Left ventricle myocardium inferior (tissue), 1 donor: ENCODE measurements at regions not wholly inside any gene's neighbourhood (a gene's known extent, or its start where the extent isn't known, plus 50 kb on each side); places are given as distances from the start of the nearest gene placed in this dataset.

ENCODE experiments used
- DNase-seq: peaks from one replicate; pipeline ENCODE4 v3.0.0-alpha.2; 2020
- H3K27ac ChIP-seq: fragments of 200-600 bp; replicated peaks from 2 replicates; pipeline ENCODE4 v1.8.0; 2021
- H3K27me3 ChIP-seq: fragments of 200-600 bp; 2 replicates; pipeline ENCODE4 v1.8.0; 2021; ENCODE audit warnings: low read depth
- H3K36me3 ChIP-seq: fragments of 200-600 bp; 2 replicates; pipeline ENCODE4 v1.8.0; 2021
- H3K4me1 ChIP-seq: fragments of 200-600 bp; 2 replicates; pipeline ENCODE4 v1.8.0; 2021
- H3K4me3 ChIP-seq: fragments of 200-600 bp; 2 replicates; pipeline ENCODE4 v1.8.0; 2021; ENCODE audit warnings: mild to moderate bottlenecking, moderate library complexity
- H3K9me3 ChIP-seq: fragments of 200-600 bp; replicated peaks from 2 replicates; pipeline ENCODE4 v1.8.0; 2021
- intact Hi-C: fragments of 100-400 bp; cut with micrococcal nuclease; formaldehyde crosslinking; loops from one replicate; pipeline ENCODE4 v1.11.0; 2022
- TF ChIP-seq, protein P1 (sequence below): fragments of 200-600 bp; IDR thresholded peaks from 2 replicates; pipeline ENCODE4 v1.8.0; 2021; ENCODE audit warnings: antibody characterized with exemption, mild to moderate bottlenecking, borderline replicate concordance
- donor health status: DM: no; HTN: yes; CAD: no; lungs with severe emphysema.

DNA sequence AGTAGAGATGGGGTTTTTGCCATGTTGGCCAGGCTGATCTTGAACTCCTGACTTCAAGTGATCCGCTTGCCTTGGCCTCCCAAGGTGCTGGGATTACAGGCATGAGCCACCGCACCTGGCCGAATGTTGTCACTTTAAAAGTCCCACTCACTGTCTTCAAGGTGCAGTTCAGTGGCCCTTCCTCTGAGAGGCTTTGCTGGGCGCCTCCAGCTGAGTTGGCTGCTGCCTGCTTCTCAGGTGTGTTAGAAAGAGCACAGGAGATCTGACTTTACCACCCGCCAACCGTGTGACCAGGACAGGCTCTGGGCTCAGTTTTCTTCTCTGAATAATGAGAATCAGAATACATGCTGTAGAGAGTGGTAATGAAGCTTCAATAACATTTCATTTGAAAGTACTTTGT lies 207.4 kb downstream of the CEP135 start:
- H3K27ac ChIP-seq = no peak overlapping the region
- no peaks in the 10 kb centered on the region for H3K9me3 ChIP-seq
- H3K4me3 ChIP-seq = no peak overlapping the region
- no peak for DNase-seq
- H3K27me3 ChIP-seq = peaks cover 16% of the 10 kb centered on the region
- no peaks in the 10 kb centered on the region for H3K4me1 ChIP-seq
- TF ChIP-seq, protein P1, sequence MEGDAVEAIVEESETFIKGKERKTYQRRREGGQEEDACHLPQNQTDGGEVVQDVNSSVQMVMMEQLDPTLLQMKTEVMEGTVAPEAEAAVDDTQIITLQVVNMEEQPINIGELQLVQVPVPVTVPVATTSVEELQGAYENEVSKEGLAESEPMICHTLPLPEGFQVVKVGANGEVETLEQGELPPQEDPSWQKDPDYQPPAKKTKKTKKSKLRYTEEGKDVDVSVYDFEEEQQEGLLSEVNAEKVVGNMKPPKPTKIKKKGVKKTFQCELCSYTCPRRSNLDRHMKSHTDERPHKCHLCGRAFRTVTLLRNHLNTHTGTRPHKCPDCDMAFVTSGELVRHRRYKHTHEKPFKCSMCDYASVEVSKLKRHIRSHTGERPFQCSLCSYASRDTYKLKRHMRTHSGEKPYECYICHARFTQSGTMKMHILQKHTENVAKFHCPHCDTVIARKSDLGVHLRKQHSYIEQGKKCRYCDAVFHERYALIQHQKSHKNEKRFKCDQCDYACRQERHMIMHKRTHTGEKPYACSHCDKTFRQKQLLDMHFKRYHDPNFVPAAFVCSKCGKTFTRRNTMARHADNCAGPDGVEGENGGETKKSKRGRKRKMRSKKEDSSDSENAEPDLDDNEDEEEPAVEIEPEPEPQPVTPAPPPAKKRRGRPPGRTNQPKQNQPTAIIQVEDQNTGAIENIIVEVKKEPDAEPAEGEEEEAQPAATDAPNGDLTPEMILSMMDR = no peak
- no peaks in the 10 kb centered on the region for H3K36me3 ChIP-seq
- intact Hi-C loops = no loop called here

- intact Hi-C loops = no loop called here
- TF ChIP-seq, protein P1 = no peak
- Histone ChIP-seq H3K27ac (no peak overlapping the region), H3K4me1 (no peaks in the 10 kb centered on the region), H3K27me3 (peaks cover 16% of the 10 kb centered on the region), H3K9me3 (no peaks in the 10 kb centered on the region), H3K36me3 (no peaks in the 10 kb centered on the region), H3K4me3 (no peak overlapping the region)
- DNase-seq = no peak
Observed at GRCh38 chr4:56155432-56155831, 206.7 kb downstream of the CEP135 start.

GRCh38 chr4:56149591-56149990 lies 200.8 kb downstream of the CEP135 start:
- Histone ChIP-seq H3K4me3 (no peak overlapping the region), H3K9me3 (no peaks in the 10 kb centered on the region), H3K27me3 (peaks cover 16% of the 10 kb centered on the region), H3K36me3 (no peaks in the 10 kb centered on the region), H3K4me1 (no peaks in the 10 kb centered on the region), H3K27ac (no peak overlapping the region)
- DNase-seq = no peak
- TF ChIP-seq, protein P1 = no peak
- intact Hi-C loops = no loop called here

DNA sequence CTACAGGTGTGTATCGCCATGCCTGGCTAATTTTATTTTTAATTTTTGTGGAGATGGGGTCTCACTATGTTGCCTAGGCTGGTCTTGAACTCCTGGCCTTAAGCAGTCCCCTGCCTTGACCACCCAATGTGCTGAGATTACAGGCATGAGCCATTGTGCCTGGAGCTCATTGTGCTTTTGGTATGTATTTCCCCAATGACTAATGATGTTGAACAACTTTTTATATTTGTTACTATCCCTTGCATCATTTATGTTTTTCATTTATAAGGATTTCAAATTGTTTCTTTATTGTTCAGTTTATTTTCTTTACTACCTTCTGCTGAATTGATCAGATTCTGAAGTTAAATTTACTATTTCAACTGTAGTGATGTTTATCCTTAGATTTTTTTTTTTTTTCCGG lies 199.7 kb downstream of the CEP135 start:
- peaks cover 11% of the 10 kb centered on the region for H3K27me3 ChIP-seq
- no peaks in the 10 kb centered on the region for H3K4me1 ChIP-seq
- H3K4me3 ChIP-seq = no peak overlapping the region
- intact Hi-C loops = no loop called here
- TF ChIP-seq, protein P1 = no peak
- no peaks in the 10 kb centered on the region for H3K36me3 ChIP-seq
- H3K27ac ChIP-seq = no peak overlapping the region
- no peak for DNase-seq
- no peaks in the 10 kb centered on the region for H3K9me3 ChIP-seq

GRCh38 chr4:56147371-56147770 lies 198.6 kb downstream of the CEP135 start:
- Histone ChIP-seq H3K36me3 (no peaks in the 10 kb centered on the region), H3K27ac (no peak overlapping the region), H3K4me1 (no peaks in the 10 kb centered on the region), H3K4me3 (no peak overlapping the region), H3K27me3 (peaks cover 1% of the 10 kb centered on the region), H3K9me3 (no peaks in the 10 kb centered on the region)
- no peak for DNase-seq
- intact Hi-C loops = no loop called here
- TF ChIP-seq, protein P1 = no peak

DNA sequence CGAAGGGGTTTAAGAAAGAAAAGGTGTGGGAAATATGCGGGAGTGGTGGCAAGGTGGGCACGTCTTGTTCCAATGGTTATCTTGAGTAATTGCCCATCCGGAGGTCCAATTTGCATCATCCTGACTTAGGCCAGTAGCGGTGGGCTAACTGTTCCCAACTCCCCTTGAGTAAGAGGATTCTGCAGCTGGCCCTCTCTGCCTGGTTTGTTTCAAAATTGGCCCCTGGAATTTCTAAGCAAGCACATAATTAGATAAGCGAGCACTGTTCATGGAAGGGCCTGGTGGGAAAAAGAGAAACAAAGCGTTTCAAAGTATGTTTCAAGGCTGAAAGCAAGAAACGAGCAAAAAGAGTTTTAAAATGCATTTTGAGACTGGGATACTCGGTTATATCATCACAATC lies 198.2 kb downstream of the CEP135 start:
- Histone ChIP-seq H3K36me3 (no peaks in the 10 kb centered on the region), H3K9me3 (no peaks in the 10 kb centered on the region), H3K4me1 (no peaks in the 10 kb centered on the region), H3K27me3 (no peaks in the 10 kb centered on the region), H3K4me3 (no peak overlapping the region), H3K27ac (no peak overlapping the region)
- TF ChIP-seq, protein P1 = no peak
- intact Hi-C loops = no loop called here
- no peak for DNase-seq
